ENCODE measurements at regions not wholly inside any gene's neighbourhood (a gene's known extent, or its start where the extent isn't known, plus 50 kb on each side); places are given as distances from the start of the nearest gene placed in this dataset.
A peak's percentile ranks its signal among the peaks of the same experiment; 100 is the strongest.

DNA sequence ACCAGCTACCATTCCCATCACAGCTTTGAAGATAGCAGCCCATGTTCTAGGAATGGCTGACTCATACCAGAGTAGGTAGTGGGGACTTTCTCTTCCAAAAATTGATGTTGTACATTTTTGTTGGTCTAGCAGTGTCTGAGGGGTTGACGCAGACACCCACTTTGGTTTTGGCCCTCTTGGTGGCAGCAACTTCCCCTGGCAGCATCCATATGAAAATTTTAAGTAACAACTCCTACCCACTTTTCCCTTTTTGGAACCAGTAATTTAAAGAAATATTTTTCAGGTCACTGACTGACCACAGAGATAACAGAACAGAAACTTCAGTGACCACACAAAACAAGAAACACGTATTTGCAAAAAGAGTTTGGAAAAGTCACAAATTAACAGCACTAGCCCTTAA is 162.0 kb upstream of the TMCC3 start:
- no peak overlapping the region for H3K4me3 ChIP-seq
- no peak overlapping the region for H3K27ac ChIP-seq
- H3K27me3 ChIP-seq: no peaks in the 10 kb centered on the region
- H3K36me3 ChIP-seq: no peaks in the 10 kb centered on the region
- peaks cover 0 to 13% (median 6%) of the 10 kb centered on the region in 4 donors for H3K9me3 ChIP-seq
- H3K4me1 ChIP-seq: no peaks in the 10 kb centered on the region
- 82% methylated on average over 2 of the region's 2 CpGs for WGBS (ENCODE audit: insufficient coverage, low coverage, low lambda C conversion rate, missing lambda C conversion rate)
- ATAC-seq (no peak), DNase-seq (no peak)
- intact Hi-C loops (cut with DNase I): no loop called here
- TF ChIP-seq POLR2A (IDR thresholded peaks at IDR 0.05): no peak
- TF ChIP-seq, protein P1, sequence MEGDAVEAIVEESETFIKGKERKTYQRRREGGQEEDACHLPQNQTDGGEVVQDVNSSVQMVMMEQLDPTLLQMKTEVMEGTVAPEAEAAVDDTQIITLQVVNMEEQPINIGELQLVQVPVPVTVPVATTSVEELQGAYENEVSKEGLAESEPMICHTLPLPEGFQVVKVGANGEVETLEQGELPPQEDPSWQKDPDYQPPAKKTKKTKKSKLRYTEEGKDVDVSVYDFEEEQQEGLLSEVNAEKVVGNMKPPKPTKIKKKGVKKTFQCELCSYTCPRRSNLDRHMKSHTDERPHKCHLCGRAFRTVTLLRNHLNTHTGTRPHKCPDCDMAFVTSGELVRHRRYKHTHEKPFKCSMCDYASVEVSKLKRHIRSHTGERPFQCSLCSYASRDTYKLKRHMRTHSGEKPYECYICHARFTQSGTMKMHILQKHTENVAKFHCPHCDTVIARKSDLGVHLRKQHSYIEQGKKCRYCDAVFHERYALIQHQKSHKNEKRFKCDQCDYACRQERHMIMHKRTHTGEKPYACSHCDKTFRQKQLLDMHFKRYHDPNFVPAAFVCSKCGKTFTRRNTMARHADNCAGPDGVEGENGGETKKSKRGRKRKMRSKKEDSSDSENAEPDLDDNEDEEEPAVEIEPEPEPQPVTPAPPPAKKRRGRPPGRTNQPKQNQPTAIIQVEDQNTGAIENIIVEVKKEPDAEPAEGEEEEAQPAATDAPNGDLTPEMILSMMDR (IDR thresholded peaks at IDR 0.05): no peak

DNA sequence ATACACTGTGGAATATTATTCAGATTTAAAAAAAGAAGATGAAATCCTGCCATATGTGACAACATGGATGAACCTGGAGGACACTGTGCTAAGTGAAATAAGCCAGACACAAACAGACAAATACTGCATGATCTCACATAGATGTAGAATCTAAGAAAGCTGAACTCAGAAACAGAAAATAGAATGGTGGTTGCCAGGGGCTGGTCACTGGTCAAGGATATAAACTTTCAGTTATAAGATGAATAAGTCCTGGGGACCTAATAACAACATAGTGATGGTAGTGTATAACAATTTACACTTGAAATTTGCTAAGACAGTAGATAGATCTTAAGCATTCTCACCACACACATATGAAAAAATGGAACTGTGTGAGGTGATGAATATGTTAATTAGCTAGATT is 161.3 kb upstream of the TMCC3 start:
- Histone ChIP-seq H3K4me1 (peaks cover 0 to 2% (median 0%) of the 10 kb centered on the region in 4 donors), H3K27me3 (no peaks in the 10 kb centered on the region), H3K9me3 (peaks cover 0 to 13% (median 6%) of the 10 kb centered on the region in 4 donors), H3K27ac (no peak overlapping the region), H3K4me3 (no peak overlapping the region), H3K36me3 (no peaks in the 10 kb centered on the region)
- DNase-seq: no peak
- TF ChIP-seq, protein P1 (IDR thresholded peaks at IDR 0.05): no peak
- no peak for TF ChIP-seq POLR2A (IDR thresholded peaks at IDR 0.05)
- intact Hi-C loops (cut with DNase I): no loop called here
- no peak for ATAC-seq

DNA sequence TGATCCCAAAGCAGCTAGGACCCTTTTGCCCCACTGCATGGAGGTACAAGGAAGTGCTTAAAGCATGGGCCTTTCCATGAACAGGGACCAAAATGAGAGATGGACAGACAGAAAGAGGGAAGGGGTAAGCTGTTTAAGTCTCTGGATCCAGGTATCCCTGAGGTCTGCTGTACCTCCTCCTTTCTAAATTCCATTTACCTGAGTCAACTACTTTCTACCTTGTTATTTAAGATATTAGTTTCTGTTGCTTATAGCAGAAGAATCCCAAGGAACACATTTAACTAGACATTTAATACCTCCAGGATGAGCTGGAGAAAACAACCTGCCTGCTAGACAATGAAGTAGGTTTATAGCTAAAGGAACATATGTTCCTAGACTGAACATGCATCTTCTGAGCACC is 157.6 kb upstream of the TMCC3 start:
- no peaks in the 10 kb centered on the region for H3K36me3 ChIP-seq
- H3K27me3 ChIP-seq: no peaks in the 10 kb centered on the region
- H3K27ac ChIP-seq: no peak overlapping the region
- no peak for ATAC-seq
- peaks cover 0 to 6% (median 0%) of the 10 kb centered on the region in 4 donors for H3K4me1 ChIP-seq
- DNase-seq: no peak
- H3K9me3 ChIP-seq: peaks cover 0 to 4% (median 0%) of the 10 kb centered on the region in 4 donors
- no peak for TF ChIP-seq POLR2A (IDR thresholded peaks at IDR 0.05)
- TF ChIP-seq, protein P1 (IDR thresholded peaks at IDR 0.05): no peak
- no peak overlapping the region for H3K4me3 ChIP-seq
- intact Hi-C loops (cut with DNase I): no loop called here

DNA sequence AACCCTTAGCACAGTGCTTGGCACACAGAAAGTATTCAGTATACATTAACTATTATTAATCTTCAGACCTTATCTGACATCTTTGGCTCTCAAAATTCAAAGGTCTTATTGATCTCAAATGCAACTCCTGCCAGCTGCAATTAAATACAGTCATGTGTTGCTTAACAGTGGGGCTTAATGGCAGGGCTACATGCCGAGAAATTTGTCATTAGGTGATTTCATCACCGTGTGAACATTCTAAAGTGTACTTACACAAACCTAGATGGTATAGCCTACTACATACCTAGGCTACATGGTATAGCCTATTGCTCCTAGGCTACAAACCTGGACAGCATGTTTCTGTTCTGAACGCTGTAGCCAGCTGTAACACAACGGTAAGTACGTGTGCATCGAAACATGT is 156.3 kb upstream of the TMCC3 start:
- intact Hi-C loops (cut with DNase I): no loop called here
- Histone ChIP-seq H3K36me3 (no peaks in the 10 kb centered on the region), H3K27me3 (no peaks in the 10 kb centered on the region), H3K4me1 (peaks cover 0 to 6% (median 0%) of the 10 kb centered on the region in 4 donors), H3K4me3 (no peak overlapping the region), H3K9me3 (no peaks in the 10 kb centered on the region), H3K27ac (no peak overlapping the region)
- 78% methylated on average over 6 of the region's 6 CpGs for WGBS (ENCODE audit: insufficient coverage, low coverage, low lambda C conversion rate, missing lambda C conversion rate)
- DNase-seq (no peak), ATAC-seq (peak in 1 of 4 donors; percentile 67)
- TF ChIP-seq, protein P1 (IDR thresholded peaks at IDR 0.05): no peak
- no peak for TF ChIP-seq POLR2A (IDR thresholded peaks at IDR 0.05)
